ACHN (cell line): ENCODE measurements at regions not wholly inside any gene's neighbourhood (a gene's known extent, or its start where the extent isn't known, plus 50 kb on each side); places are given as distances from the start of the nearest gene placed in this dataset.

ENCODE experiments used
- DNase-seq: peaks from one replicate; pipeline ENCODE4 v3.0.0-alpha.2; 2015
- in situ Hi-C: cut with HindIII; loops from 2 replicates; pipeline ENCODE4 v1.10.0; 2017; ENCODE audit warnings: low sequenced_read_pairs, low pct_ligation_motif_present, low pct_unique_long_range_greater_than_20kb

- in situ Hi-C loops, result no loop called here
- peak; percentile 81 for DNase-seq
Observed at GRCh38 chr6:26205625-26206574, 118.7 kb downstream of the HFE start.

GRCh38 chr6:26206868-26207801, 119.9 kb downstream of the HFE start:
- DNase-seq, result no peak
- in situ Hi-C loops, result no loop called here

GRCh38 chr6:26211963-26212362, 124.7 kb downstream of the HFE start:
- in situ Hi-C loops, result no loop called here
- DNase-seq, result no peak

GRCh38 chr6:26213334-26214075, 126.3 kb downstream of the HFE start:
- in situ Hi-C loops, result no loop called here
- DNase-seq, result no peak

GRCh38 chr6:26214803-26215584, 127.8 kb downstream of the HFE start:
- in situ Hi-C loops, result no loop called here
- no peak for DNase-seq

- peak; percentile 50 for DNase-seq
- in situ Hi-C loops, result no loop called here
Observed at GRCh38 chr6:26215585-26216358, 128.5 kb downstream of the HFE start.

- peak; percentile 98 for DNase-seq
- in situ Hi-C loops, result no loop called here
Observed at GRCh38 chr6:26216359-26216885, 129.2 kb downstream of the HFE start.

- DNase-seq, result peak; percentile 69
- in situ Hi-C loops, result no loop called here
Observed at GRCh38 chr6:26216886-26217713, 129.9 kb downstream of the HFE start.

- DNase-seq, result peak; percentile 63
- in situ Hi-C loops, result no loop called here
Observed at GRCh38 chr6:26217714-26218075, 130.5 kb downstream of the HFE start.

GRCh38 chr6:26218824-26219223, 131.6 kb downstream of the HFE start:
- no peak for DNase-seq
- in situ Hi-C loops, result no loop called here

- in situ Hi-C loops, result no loop called here
- no peak for DNase-seq
Observed at GRCh38 chr6:26220145-26220970, 133.1 kb downstream of the HFE start.

GRCh38 chr6:26221186-26221585, 134.0 kb downstream of the HFE start:
- in situ Hi-C loops, result no loop called here
- DNase-seq, result no peak

- in situ Hi-C loops, result no loop called here
- DNase-seq, result peak; percentile 46
Observed at GRCh38 chr6:26222571-26222970, 135.3 kb downstream of the HFE start.

GRCh38 chr6:26223228-26223627, 136.0 kb downstream of the HFE start:
- in situ Hi-C loops, result no loop called here
- peak; percentile 59 for DNase-seq

GRCh38 chr6:26223650-26224546, 136.7 kb downstream of the HFE start:
- in situ Hi-C loops, result no loop called here
- DNase-seq, result peak; percentile 95
